HEK293 (cell line): ENCODE measurements at regions not wholly inside any gene's neighbourhood (a gene's known extent, or its start where the extent isn't known, plus 50 kb on each side); places are given as distances from the start of the nearest gene placed in this dataset.

ENCODE experiments used
- CTCF ChIA-PET: fragments of 350-600 bp; formaldehyde crosslinking; extraction: SDS; loops from one replicate; lab custom pipeline; 2021; ENCODE audit warnings: antibody characterized with exemption; lab: Yijun Ruan, JAX
- POLR2A ChIA-PET: fragments of 300-600 bp; formaldehyde crosslinking; extraction: SDS; loops from one replicate; lab custom pipeline; 2020; ENCODE audit warnings: antibody characterized with exemption, inconsistent platforms; lab: Yijun Ruan, JAX
- H3K27ac ChIP-seq: fragments of 200-500 bp; sonication (Bioruptor generic); 2 replicates; pipeline ENCODE4 v1.5.1; 2014; ENCODE audit warnings: low read depth, low read length, control low read depth, inconsistent platforms; ENCODE audit errors: extremely low read depth
- H3K36me3 ChIP-seq, 2 experiments: fragments of 200-500 bp in 1 of 2; sonication (Bioruptor generic) in 1 of 2; 1 replicate in 1 of 2; 2 replicates in 1 of 2; pipeline ENCODE4 v1.5.1; 2014 to 2017; ENCODE audit warnings: inconsistent platforms in 2 of 2, low read length in 2 of 2; ENCODE audit not compliant: control insufficient read depth in 2 of 2, insufficient read depth in 1 of 2
- H3K4me1 ChIP-seq: fragments of 200-500 bp; sonication (Bioruptor generic); 2 replicates; pipeline ENCODE4 v1.5.1; 2014; ENCODE audit warnings: mild to moderate bottlenecking, low read length, inconsistent platforms; ENCODE audit not compliant: control insufficient read depth, insufficient read depth
- H3K4me3 ChIP-seq: 2 replicates; pipeline ENCODE4 v1.5.1; 2011; ENCODE audit warnings: low read depth, mild to moderate bottlenecking, control low read depth, low read length, moderate library complexity
- H3K9me3 ChIP-seq: fragments of 200-500 bp; sonication (Bioruptor generic); 2 replicates; pipeline ENCODE4 v1.5.1; 2014; ENCODE audit warnings: low read depth, low read length, inconsistent platforms; ENCODE audit not compliant: control insufficient read depth, insufficient read depth
- OSR2 ChIP-seq: fragments of 450-650 bp; formaldehyde crosslinking; IDR thresholded peaks from 2 replicates; pipeline ENCODE4 v1.5.1; 2016; ENCODE audit warnings: missing biosample characterization, missing genetic modification characterization
- OVOL3 ChIP-seq: fragments of 450-650 bp; formaldehyde crosslinking; IDR thresholded peaks from 2 replicates; pipeline ENCODE4 v1.5.1; 2016; ENCODE audit warnings: missing biosample characterization, missing genetic modification characterization
- SCRT1 ChIP-seq: fragments of 450-650 bp; formaldehyde crosslinking; IDR thresholded peaks from 2 replicates; pipeline ENCODE4 v1.5.1; 2016; ENCODE audit warnings: missing biosample characterization, missing genetic modification characterization, borderline replicate concordance
- TCF7L2 ChIP-seq: IDR thresholded peaks from 2 replicates; pipeline ENCODE4 v1.6.1; 2011; ENCODE audit warnings: low read depth, mild to moderate bottlenecking, inconsistent platforms, low read length, moderate library complexity, borderline replicate concordance
- ZBTB17 ChIP-seq: fragments of 450-650 bp; formaldehyde crosslinking; IDR thresholded peaks from 2 replicates; pipeline ENCODE4 v1.5.1; 2016; ENCODE audit warnings: missing biosample characterization, missing genetic modification characterization
- ZFP37 ChIP-seq: fragments of 450-650 bp; formaldehyde crosslinking; IDR thresholded peaks from 2 replicates; pipeline ENCODE4 v1.5.1; 2016; ENCODE audit warnings: missing biosample characterization, missing genetic modification characterization
- ZIC2 ChIP-seq: fragments of 450-650 bp; formaldehyde crosslinking; IDR thresholded peaks from 2 replicates; pipeline ENCODE4 v1.5.1; 2016; ENCODE audit warnings: missing biosample characterization, missing genetic modification characterization
- ZNF132 ChIP-seq: fragments of 450-650 bp; formaldehyde crosslinking; IDR thresholded peaks from 2 replicates; pipeline ENCODE4 v1.5.1; 2017; ENCODE audit warnings: missing biosample characterization, missing genetic modification characterization, borderline replicate concordance
- ZNF138 ChIP-seq: fragments of 450-650 bp; formaldehyde crosslinking; IDR thresholded peaks from 2 replicates; pipeline ENCODE4 v1.5.1; 2016; ENCODE audit warnings: missing biosample characterization, missing genetic modification characterization, borderline replicate concordance
- ZNF23 ChIP-seq: fragments of 450-650 bp; formaldehyde crosslinking; IDR thresholded peaks from 2 replicates; pipeline ENCODE4 v1.5.1; 2016; ENCODE audit warnings: missing biosample characterization, missing genetic modification characterization, borderline replicate concordance
- ZNF335 ChIP-seq: fragments of 450-650 bp; formaldehyde crosslinking; conservative IDR thresholded peaks from 2 replicates; pipeline ENCODE4 v1.5.1; 2016; ENCODE audit warnings: missing biosample characterization, missing genetic modification characterization
- ZNF514 ChIP-seq: fragments of 450-650 bp; formaldehyde crosslinking; IDR thresholded peaks from 2 replicates; pipeline ENCODE4 v1.5.1; 2016; ENCODE audit warnings: missing biosample characterization, missing genetic modification characterization
- ZNF664 ChIP-seq: fragments of 450-650 bp; formaldehyde crosslinking; IDR thresholded peaks from 2 replicates; pipeline ENCODE4 v1.5.1; 2016; ENCODE audit warnings: missing biosample characterization, missing genetic modification characterization
- ZSCAN30 ChIP-seq: fragments of 450-650 bp; IDR thresholded peaks from 2 replicates; pipeline ENCODE4 v1.5.1; 2018; ENCODE audit warnings: missing biosample characterization, mild to moderate bottlenecking, missing genetic modification characterization, moderate library complexity
- TF ChIP-seq, protein P1 (sequence below): fragments of 450-650 bp; formaldehyde crosslinking; IDR thresholded peaks from 2 replicates; pipeline ENCODE4 v1.5.1; 2016; ENCODE audit warnings: missing biosample characterization, missing genetic modification characterization
- TF ChIP-seq, protein P2 (sequence below): fragments of 450-650 bp; formaldehyde crosslinking; IDR thresholded peaks from 2 replicates; pipeline ENCODE4 v1.5.1; 2016; ENCODE audit warnings: missing biosample characterization, missing genetic modification characterization
- TF ChIP-seq, protein P3 (sequence below): fragments of 450-650 bp; formaldehyde crosslinking; IDR thresholded peaks from 2 replicates; pipeline ENCODE4 v1.5.1; 2016; ENCODE audit warnings: missing biosample characterization, missing genetic modification characterization, borderline replicate concordance

DNA sequence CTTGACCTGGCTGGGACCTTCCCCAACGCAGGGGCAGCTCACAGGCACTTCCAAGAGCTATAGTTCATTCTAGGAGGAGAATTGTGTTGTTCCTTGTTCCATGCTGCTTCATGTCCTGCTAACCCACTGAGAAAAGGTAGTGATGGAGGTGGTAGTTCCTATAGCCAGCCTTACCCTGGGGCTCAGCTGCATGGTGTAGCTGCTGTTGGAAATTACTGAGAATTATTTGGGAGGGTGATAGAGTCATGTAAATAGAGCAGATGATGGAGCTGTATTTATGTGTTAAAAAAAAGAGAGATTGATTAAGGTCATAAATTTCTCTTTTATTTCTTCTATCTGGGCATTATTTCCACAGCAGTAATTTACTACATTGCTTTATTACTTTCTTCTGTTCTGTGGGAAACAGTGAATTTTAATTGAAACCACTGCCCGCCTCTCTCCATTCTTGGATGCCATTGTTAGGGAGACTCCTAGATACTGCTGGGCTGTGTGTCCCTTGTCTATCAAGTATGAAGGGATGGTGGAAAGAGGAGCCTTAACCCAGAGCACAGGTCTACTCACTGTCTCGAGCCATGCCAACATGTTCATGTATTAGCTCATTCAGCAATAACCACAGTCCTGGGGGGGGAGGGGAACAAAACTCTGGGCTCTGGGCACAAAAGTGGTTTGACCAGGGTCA is 309.2 kb downstream of the FAT3 start:
- H3K36me3 ChIP-seq, result no peaks in the 10 kb centered on the region
- TF ChIP-seq OSR2 (tag by site-specific recombination) (no peak), ZNF664 (tag by site-specific recombination) (no peak), ZNF335 (tag by site-specific recombination) (no peak), ZFP37 (tag by site-specific recombination) (no peak), ZNF138 (tag by site-specific recombination) (no peak), SCRT1 (no peak), ZNF23 (no peak), OVOL3 (tag by site-specific recombination) (no peak), ZNF514 (tag by site-specific recombination) (no peak), TCF7L2 (no peak), ZNF132 (no peak)
- TF ChIP-seq, protein P1, sequence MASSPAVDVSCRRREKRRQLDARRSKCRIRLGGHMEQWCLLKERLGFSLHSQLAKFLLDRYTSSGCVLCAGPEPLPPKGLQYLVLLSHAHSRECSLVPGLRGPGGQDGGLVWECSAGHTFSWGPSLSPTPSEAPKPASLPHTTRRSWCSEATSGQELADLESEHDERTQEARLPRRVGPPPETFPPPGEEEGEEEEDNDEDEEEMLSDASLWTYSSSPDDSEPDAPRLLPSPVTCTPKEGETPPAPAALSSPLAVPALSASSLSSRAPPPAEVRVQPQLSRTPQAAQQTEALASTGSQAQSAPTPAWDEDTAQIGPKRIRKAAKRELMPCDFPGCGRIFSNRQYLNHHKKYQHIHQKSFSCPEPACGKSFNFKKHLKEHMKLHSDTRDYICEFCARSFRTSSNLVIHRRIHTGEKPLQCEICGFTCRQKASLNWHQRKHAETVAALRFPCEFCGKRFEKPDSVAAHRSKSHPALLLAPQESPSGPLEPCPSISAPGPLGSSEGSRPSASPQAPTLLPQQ (tag by site-specific recombination), result no peak
- TF ChIP-seq, protein P2, sequence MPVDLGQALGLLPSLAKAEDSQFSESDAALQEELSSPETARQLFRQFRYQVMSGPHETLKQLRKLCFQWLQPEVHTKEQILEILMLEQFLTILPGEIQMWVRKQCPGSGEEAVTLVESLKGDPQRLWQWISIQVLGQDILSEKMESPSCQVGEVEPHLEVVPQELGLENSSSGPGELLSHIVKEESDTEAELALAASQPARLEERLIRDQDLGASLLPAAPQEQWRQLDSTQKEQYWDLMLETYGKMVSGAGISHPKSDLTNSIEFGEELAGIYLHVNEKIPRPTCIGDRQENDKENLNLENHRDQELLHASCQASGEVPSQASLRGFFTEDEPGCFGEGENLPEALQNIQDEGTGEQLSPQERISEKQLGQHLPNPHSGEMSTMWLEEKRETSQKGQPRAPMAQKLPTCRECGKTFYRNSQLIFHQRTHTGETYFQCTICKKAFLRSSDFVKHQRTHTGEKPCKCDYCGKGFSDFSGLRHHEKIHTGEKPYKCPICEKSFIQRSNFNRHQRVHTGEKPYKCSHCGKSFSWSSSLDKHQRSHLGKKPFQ, result no peak
- TF ChIP-seq, protein P3, sequence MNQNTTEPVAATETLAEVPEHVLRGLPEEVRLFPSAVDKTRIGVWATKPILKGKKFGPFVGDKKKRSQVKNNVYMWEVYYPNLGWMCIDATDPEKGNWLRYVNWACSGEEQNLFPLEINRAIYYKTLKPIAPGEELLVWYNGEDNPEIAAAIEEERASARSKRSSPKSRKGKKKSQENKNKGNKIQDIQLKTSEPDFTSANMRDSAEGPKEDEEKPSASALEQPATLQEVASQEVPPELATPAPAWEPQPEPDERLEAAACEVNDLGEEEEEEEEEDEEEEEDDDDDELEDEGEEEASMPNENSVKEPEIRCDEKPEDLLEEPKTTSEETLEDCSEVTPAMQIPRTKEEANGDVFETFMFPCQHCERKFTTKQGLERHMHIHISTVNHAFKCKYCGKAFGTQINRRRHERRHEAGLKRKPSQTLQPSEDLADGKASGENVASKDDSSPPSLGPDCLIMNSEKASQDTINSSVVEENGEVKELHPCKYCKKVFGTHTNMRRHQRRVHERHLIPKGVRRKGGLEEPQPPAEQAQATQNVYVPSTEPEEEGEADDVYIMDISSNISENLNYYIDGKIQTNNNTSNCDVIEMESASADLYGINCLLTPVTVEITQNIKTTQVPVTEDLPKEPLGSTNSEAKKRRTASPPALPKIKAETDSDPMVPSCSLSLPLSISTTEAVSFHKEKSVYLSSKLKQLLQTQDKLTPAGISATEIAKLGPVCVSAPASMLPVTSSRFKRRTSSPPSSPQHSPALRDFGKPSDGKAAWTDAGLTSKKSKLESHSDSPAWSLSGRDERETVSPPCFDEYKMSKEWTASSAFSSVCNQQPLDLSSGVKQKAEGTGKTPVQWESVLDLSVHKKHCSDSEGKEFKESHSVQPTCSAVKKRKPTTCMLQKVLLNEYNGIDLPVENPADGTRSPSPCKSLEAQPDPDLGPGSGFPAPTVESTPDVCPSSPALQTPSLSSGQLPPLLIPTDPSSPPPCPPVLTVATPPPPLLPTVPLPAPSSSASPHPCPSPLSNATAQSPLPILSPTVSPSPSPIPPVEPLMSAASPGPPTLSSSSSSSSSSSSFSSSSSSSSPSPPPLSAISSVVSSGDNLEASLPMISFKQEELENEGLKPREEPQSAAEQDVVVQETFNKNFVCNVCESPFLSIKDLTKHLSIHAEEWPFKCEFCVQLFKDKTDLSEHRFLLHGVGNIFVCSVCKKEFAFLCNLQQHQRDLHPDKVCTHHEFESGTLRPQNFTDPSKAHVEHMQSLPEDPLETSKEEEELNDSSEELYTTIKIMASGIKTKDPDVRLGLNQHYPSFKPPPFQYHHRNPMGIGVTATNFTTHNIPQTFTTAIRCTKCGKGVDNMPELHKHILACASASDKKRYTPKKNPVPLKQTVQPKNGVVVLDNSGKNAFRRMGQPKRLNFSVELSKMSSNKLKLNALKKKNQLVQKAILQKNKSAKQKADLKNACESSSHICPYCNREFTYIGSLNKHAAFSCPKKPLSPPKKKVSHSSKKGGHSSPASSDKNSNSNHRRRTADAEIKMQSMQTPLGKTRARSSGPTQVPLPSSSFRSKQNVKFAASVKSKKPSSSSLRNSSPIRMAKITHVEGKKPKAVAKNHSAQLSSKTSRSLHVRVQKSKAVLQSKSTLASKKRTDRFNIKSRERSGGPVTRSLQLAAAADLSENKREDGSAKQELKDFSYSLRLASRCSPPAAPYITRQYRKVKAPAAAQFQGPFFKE (tag by site-specific recombination), result no peak
- TF ChIP-seq, all 188 proteins: peak for 0
- CTCF ChIA-PET, result interaction anchor here (0.7 kb wide), 1 partner anchor 322 kb away, joined by 5 read pairs; no protein-coding TSS in a partner anchor
- Histone ChIP-seq H3K4me1 (no peaks in the 10 kb centered on the region), H3K9me3 (no peaks in the 10 kb centered on the region), H3K4me3 (no peak overlapping the region), H3K27ac (no peak overlapping the region)
- POLR2A ChIA-PET, result no interaction called here

DNA sequence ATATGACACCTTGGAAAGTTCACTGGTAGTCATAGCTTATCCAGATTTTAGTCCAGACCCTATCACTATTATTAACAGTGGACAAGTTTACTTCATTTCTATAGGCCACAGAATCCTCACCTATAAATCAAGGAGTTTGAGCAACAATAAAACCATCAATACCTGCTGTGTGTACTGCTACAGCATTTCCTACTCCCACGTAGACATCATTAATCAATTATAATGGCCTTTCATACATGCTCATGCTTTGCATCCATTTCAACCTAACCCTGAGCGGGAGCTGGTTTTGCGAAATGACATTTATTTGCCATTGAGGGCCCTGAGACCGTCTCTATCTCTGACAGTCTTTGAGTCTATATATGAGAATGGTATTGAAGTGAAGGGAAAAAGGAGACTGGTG is 312.3 kb downstream of the FAT3 start:
- Histone ChIP-seq H3K9me3 (no peaks in the 10 kb centered on the region), H3K27ac (no peak overlapping the region), H3K36me3 (no peaks in the 10 kb centered on the region), H3K4me1 (no peaks in the 10 kb centered on the region)
- CTCF ChIA-PET, result interaction anchor here (1.9 kb wide), 1 partner anchor 9 kb away, joined by 5 read pairs; no protein-coding TSS in a partner anchor
- TF ChIP-seq ZBTB17 (peak; percentile 34; the same call in 1 of the 2 replicates), ZIC2 (tag by site-specific recombination) (0 out of 2 replicates have a peak, but pooled peaks have one; percentile 10), ZSCAN30 (tag by site-specific recombination) (no peak)
- TF ChIP-seq, all 188 proteins: peak for 2
- no peak overlapping the region for H3K4me3 ChIP-seq
- POLR2A ChIA-PET, result no interaction called here
